NCI-H2081 (cell line): ENCODE measurements at regions not wholly inside any gene's neighbourhood (a gene's known extent, or its start where the extent isn't known, plus 50 kb on each side); places are given as distances from the start of the nearest gene placed in this dataset.

Experiments used
- DNase-seq, 2 experiments: peaks; one replicate each; lab custom pipeline; 2025; lab: John Stamatoyannopoulos, UW

DNA sequence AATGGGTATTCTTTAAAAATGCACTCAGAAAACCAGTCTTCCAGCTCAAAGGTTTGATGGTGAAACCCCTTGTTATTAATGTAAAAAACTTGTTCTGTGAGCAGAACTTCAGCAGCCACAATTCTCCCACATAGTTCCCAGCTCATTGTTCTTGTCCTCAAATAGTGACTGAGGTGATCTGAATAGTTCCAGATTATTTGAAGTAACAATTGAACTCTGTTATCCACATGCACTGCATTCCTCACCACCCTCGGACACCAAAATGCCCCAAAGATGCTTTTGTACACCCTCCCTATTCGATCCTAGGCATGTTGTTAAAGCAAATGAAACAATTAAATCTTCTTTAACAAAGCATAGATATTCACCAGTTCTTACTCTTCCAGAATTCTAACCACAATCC, 2186.8 kb upstream of the CELF4 start:
- no peak for DNase-seq

DNA sequence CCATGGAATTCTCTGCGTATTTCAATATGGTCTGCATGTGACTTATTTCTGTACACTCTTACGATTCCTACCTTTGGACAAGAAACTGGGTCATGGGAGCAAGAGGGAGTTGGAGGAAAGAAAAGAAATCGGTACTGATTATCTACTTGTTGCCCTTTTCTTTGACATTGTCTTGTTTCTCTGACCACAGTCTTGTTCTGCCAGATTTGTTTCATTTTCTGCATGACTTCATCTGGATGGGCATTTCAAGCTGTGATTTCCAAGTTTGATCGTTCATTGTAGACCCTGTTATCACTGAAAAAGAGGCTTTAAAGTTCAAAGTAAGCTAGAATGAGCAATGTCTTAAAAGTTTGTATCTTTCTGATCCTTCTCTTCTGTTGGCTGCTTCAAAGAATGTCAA, 2186.3 kb upstream of the CELF4 start:
- no peak for DNase-seq

DNA sequence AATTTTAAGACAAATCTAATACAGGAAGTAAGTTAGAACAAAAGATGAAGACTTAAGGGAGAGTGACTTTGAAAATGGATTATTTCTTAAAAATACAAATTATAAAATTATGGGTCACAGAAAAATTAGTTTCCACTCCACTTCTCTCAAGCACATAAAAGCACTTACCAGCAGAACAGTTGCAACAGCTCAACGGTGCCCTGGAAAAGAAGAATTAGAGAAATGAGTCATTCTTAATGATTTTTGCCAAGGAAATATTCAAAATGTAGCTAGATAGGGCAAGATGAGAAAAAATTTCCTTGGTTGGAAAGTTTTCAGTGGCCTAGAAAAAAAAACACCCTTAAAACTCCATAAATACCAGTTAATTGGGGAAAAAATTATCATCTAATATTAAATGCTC, 2185.6 kb upstream of the CELF4 start:
- DNase-seq: no peak

- no peak for DNase-seq
These were observed 2183.6 kb upstream of the CELF4 start for GRCh38 chr18:39749154-39749553.

DNA sequence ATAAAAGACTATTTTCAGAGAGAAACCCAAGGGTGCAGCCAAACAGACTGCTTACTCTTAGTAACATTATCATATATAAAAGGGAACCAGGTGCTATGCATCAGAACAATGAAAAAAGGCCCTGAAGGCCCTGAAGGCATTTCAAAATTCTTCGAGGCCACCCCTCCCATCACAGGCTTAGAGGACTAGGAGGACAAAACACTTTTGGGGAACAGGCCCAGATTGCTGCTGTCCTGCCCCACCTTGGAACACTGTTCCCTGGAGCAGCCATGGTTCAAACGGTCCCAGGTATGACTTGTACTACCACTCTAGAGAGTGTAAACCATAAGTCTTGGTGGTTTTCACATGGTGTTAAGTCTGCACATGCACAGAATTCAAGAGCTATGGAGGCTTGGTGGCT, 2183.1 kb upstream of the CELF4 start:
- no peak for DNase-seq

GRCh38 chr18:39746201-39746600, 2180.6 kb upstream of the CELF4 start:
- DNase-seq: no peak

DNA sequence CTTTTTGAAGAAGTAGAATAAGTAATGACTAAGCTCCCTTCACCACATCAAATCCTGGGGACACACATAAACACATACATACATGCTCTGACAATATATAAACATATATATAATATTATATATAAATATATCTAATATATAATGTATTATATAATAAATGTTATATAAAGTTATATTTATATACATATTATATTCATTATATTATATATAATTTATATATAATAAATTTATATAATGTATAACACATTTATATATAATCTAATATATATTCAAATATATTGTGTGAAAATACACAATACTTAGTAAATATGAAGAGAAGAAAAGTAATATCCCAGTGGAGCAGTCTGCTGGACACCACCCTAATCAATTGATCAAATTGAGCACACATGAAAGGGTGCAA, 2177.9 kb upstream of the CELF4 start:
- DNase-seq: no peak

DNA sequence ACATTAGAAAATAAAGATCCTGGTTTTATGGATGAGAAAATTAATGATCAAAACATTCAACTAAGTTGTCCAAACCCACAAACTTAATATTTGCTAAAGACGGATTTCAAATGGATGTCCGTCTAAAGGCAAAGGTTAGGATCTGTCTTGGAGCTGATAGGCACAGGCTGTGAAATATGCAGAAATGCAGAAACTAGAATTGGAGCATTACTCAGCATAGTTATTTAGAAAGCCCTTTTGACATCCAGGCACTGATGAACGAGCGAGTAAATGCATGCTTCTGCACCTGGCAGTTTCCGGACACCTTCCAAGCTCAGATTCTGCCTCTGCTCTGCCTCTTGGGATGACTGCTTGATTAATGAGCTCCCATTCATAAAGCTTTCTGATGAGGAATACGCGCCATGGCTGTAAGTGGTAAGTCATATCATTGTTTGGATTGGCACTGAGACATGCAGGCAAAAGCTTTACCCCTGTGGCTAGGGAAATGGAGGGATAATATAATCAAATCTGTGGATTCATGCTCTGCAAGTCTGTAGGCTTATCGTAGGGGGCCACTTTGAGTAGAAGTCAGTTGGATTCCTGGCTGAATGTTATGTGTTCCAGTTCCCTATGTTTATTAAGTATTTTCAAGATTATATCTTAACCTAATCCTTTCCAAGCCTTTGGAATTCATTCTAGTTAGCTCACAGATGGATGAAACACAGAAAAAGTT, 2176.3 kb upstream of the CELF4 start:
- DNase-seq: peak; percentile 91 to 98

DNA sequence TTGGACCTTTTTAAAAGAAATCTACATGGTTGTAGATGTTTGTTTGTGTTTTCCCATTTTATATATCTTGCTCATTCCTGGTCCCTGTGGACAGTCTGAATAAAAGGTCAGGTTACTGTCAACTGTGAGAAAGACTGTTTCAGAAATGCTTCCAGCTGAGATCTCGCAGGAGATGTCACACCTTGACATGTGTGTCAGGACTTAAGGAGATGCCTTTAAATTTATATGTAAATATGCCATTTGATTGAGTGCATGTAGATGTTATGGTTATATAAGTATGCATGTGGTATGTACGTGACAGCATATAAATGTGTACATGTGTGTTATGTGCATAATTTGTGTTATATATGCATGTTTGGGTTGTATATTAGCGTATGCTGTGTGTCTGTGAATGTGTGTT, 2172.3 kb upstream of the CELF4 start:
- DNase-seq: no peak

DNA sequence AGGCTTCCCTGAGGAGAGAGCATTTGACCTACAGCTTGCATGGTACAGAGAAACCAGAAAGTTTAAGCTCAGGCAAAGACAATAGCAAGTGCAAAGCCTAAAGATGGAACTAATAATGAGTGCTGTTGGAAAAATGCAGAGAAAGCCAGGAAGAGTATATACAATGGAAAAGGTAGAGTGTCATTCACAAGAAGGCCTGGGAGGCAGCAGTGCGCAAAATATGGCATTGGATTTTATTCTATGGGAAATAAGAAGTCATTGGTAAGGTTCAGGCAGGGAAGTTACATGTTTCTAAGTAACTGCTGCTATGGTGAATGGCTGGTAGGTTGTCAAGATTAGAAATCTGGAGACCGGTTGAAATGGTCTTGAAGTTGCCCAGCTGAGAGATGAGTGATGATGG, 2167.3 kb upstream of the CELF4 start:
- DNase-seq: no peak

- no peak for DNase-seq
These were observed 2165.0 kb upstream of the CELF4 start for GRCh38 chr18:39730606-39731005.

- DNase-seq: no peak
These were observed 2159.1 kb upstream of the CELF4 start for GRCh38 chr18:39724652-39725051.

DNA sequence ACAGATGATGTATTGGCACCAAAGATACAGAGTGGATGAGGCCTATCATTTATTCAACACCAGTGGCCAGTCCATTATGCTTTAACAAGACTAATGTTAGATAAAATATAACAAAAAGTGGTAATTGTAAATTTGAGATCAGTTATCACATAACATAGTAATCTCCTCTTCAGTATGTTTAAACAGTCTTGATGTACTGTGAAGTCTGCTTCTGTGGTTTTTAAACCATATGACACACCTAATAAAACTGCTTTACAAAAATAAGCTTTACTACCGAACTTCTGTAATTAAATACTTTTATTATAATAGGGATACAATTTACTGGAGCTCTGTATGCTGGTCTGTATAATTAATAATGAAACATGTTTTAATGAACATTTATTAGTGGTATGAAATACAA, 2156.1 kb upstream of the CELF4 start:
- DNase-seq: no peak

DNA sequence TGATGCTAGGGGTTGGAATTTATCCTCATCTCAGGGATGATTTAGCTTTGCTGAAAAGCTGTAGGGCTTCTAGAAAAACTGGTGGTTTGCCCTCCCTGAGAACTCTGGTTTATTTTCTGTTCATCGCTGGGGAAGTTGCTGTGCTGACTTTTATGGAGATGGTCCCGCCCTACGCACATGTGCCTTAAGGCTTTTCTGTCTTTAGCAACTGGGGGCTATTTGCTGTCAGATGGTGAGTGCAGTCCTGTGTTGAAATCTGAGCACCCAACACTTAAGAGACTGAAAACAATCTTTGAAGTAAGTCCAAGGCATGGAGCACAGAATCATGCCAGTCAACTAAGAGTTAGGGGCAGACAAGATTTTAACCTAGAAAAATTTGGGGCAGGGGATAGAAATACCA, 2148.4 kb upstream of the CELF4 start:
- no peak for DNase-seq

GRCh38 chr18:39711701-39712100, 2146.1 kb upstream of the CELF4 start:
- DNase-seq: no peak

- no peak for DNase-seq
These were observed 2139.8 kb upstream of the CELF4 start for GRCh38 chr18:39705362-39705761.

DNA sequence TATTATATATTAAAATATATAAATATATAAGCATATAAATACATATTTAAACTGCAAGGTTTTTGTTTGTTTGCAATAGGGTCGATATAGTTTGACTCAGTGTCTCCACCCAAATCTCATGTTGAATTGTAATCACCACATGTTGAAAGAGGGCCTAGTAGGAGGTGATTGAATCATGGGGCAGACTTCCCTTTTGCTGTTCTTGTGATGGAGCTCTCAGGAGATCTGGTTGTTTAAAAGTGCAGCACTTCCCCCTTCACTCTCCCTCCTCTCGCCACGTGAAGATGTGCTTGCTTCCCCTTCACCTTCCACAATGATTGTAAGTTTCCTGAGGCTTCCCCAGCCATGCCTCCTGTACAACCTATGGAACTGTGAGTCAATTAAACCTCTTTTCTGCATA, 2137.3 kb upstream of the CELF4 start:
- no peak for DNase-seq

GRCh38 chr18:39701839-39702238, 2136.2 kb upstream of the CELF4 start:
- no peak for DNase-seq

GRCh38 chr18:39701055-39701783, 2135.6 kb upstream of the CELF4 start:
- DNase-seq: no peak

DNA sequence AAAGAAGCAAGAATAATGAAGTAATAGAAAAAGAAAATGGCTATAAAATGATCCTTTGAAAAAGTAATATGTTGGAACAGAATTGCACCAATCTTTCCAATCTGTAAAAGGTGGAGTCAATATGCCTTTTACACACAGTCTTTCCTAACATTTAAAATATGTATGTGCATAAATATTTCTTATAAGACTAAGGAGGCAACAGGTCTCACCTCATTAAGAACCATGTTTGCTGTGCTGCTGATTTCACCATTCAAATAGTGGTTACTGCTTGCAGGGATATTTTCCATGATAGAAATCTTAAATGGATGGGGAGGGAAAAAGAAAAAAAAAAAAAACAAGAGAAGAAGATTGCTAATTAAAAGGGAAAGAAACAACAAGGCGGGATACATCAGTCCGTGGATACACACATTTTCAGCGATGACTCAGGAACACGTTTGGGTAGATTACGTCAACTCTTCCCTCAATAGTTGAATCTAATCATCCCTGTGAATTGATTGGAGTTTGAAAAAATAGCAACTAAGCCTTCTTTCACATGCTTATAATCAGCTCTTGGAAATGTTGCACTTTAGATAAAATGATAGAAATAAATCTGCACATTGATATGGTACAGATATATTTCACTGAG, 2133.9 kb upstream of the CELF4 start:
- DNase-seq: no peak

DNA sequence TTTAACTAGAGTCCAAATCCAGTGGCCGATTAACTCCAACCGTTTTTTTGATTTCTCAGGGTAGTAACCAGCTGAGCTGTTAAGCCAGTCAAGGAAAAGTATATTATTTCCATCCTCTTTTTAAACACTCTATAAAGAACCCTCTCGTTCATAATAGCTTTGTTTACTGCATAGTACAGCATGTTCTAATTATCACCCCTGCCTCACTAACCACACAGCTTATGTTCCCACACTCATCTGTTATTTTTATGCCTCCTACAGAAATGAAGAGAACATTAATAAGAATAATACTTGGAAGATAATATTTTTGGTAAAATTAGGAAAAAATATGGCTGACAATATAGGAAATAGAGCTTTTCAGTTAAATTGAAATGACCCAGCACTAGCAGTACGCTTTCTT, 2132.8 kb upstream of the CELF4 start:
- DNase-seq: peak in 1 of 2 experiments; percentile 14

DNA sequence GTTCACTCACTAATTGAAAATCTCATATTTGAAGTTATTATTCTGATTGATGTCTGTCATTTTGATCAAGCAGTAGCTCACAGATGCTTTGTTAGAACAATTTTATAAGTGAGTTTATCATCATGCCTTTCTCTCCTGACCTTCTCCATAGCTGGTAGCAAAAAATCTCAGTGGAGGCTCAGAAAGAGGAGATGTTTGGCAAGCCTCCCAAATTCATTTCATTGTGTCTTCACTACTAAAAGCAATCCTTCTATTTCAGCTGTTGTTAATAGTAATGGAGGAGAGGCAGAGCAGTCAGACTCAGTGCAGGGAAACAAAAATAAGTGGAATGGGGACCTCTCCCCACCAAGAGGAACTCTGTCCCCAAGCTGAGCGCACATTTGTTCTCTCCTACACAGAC, 2127.8 kb upstream of the CELF4 start:
- DNase-seq: no peak

DNA sequence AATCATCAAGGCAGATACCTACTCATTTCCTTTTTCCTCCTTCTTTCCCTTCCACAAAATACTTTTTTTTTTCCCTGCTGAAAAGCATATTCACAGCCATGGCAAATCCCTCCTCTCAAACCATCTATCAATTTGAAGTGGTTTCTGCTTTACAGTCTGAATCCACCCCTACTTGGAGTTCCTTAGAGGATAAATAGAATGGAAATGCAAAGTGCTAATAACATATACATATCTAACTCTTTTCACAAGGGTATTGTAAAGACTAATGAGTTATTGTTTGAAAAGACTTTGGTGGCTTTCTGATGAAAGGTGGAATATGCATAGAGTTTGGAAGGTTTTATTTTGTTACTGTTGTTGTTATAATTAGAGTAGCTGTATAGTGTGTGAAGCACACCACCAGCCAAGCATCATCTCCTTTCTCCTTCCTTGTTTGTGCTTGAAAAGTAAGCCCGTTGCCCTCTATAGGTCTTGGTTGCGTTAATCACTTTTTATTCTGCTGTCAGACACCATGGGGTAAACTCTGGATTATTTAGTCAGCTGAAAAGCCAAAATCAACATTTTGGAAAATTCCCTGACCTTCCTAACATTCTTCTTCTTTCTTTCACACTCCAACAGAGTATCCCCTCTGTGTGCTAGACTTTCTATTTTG, 2126.9 kb upstream of the CELF4 start:
- DNase-seq: no peak
